GM12878 (cell line): ENCODE measurements at regions not wholly inside any gene's neighbourhood (a gene's known extent, or its start where the extent isn't known, plus 50 kb on each side); places are given as distances from the start of the nearest gene placed in this dataset.

Experiments
- ATAC-seq: fragments of 200-7000 bp; cut with Tn5 transposase; 3 replicates; pipeline ENCODE4 v1.9.1; 2020; ENCODE audit warnings: mild to moderate bottlenecking, moderate library complexity
- BruUV-seq: library from RNA; stranded (reverse); fragments of 400-500 nt; replicated peaks from 2 replicates; lab custom pipeline; 2021; lab: Mats Ljungman, UMichigan
- CTCF ChIA-PET: fragments of 300-600 bp; sonication (Branson Sonifier 250); formaldehyde crosslinking; extraction: SDS; loops from one replicate; lab custom pipeline; 2021; ENCODE audit warnings: inconsistent platforms; lab: Yijun Ruan, JAX
- POLR2A ChIA-PET: fragments of 350-600 bp; formaldehyde crosslinking; extraction: SDS; loops from one replicate; lab custom pipeline; 2021; ENCODE audit warnings: inconsistent platforms; lab: Charles Lee
- RAD21 ChIA-PET: fragments of 300-600 bp; sonication (Branson Sonifier 250); formaldehyde crosslinking; loops from one replicate; lab custom pipeline; 2023; ENCODE audit warnings: antibody characterized with exemption; ENCODE audit not compliant: unreplicated experiment; lab: Charles Lee
- SMC1A ChIA-PET: fragments of 300-600 bp; sonication (Branson Sonifier 250); formaldehyde crosslinking; loops from one replicate; lab custom pipeline; 2023; ENCODE audit not compliant: unreplicated experiment, uncharacterized antibody; lab: Charles Lee
- DNase-seq: peaks from one replicate; pipeline ENCODE4 v3.0.0-alpha.2; 2011; ENCODE audit warnings: low read depth, low spot score
- FAIRE-seq: peaks from 3 replicates; lab custom pipeline; 2011; peaks lifted over from hg19 to GRCh38; lab: Jason Lieb, UNC
- H2AFZ ChIP-seq: 2 replicates; pipeline ENCODE4 v1.6.0; 2011; ENCODE audit warnings: low read depth, low read length, control low read depth; ENCODE audit not compliant: control insufficient read depth
- H3K27ac ChIP-seq: 2 replicates; pipeline ENCODE4 v1.5.1; 2011; ENCODE audit warnings: control low read depth; ENCODE audit not compliant: control insufficient read depth, insufficient read depth
- H3K27me3 ChIP-seq, 2 experiments: replicated peaks in 1 of 2; 2 replicates each; pipeline versions ENCODE4 v1.6.0 to v1.6.1; 2011; ENCODE audit warnings: low read length in 1 of 2; ENCODE audit not compliant: control insufficient read depth in 2 of 2, insufficient read depth in 2 of 2
- H3K36me3 ChIP-seq, 2 experiments: 2 replicates each; pipeline ENCODE4 v1.5.1; 2011; ENCODE audit warnings: low read length in 1 of 2; ENCODE audit not compliant: control insufficient read depth in 2 of 2, insufficient read depth in 2 of 2
- H3K4me1 ChIP-seq: 2 replicates; pipeline ENCODE4 v1.6.1; 2011; ENCODE audit warnings: mild to moderate bottlenecking, low read length, moderate library complexity, mixed read lengths; ENCODE audit not compliant: control insufficient read depth, insufficient read depth
- H3K4me2 ChIP-seq: 2 replicates; pipeline ENCODE4 v1.6.0; 2011; ENCODE audit warnings: control low read depth; ENCODE audit not compliant: control insufficient read depth, insufficient read depth
- H3K4me3 ChIP-seq: fragments of 200-600 bp; sonication (generic); 2 replicates; pipeline ENCODE4 v1.5.1; 2016
- H3K79me2 ChIP-seq: 2 replicates; pipeline ENCODE4 v1.6.0; 2011; ENCODE audit warnings: low read length; ENCODE audit not compliant: control insufficient read depth, insufficient read depth
- H3K9ac ChIP-seq: 2 replicates; pipeline ENCODE4 v1.8.0; 2011; ENCODE audit warnings: low read length, control low read depth, mixed read lengths; ENCODE audit not compliant: control insufficient read depth, insufficient read depth
- H3K9me3 ChIP-seq: replicated peaks from 3 replicates; pipeline ENCODE4 v1.5.1; 2011; ENCODE audit warnings: mild to moderate bottlenecking, low read length; ENCODE audit not compliant: control insufficient read depth, insufficient read depth
- H4K20me1 ChIP-seq: 2 replicates; pipeline ENCODE4 v1.6.0; 2011; ENCODE audit not compliant: control insufficient read depth, insufficient read depth
- WGBS: methylation state at CpG from one replicate; pipeline ENCODE4 v1.1.6; 2016; ENCODE audit warnings: low lambda C conversion rate; ENCODE audit not compliant: insufficient replicate concordance, insufficient coverage; ENCODE audit errors: missing lambda C conversion rate; 5-methylcytosine and 5-hydroxymethylcytosine counted together
- in situ Hi-C: fragments of 300-500 bp; cut with MboI; formaldehyde crosslinking; loops from 9 replicates; pipeline ENCODE4 v1.14.3; 2018; ENCODE audit warnings: mixed read lengths
- intact Hi-C: fragments of 100-400 bp; cut with micrococcal nuclease; formaldehyde crosslinking; loops from one replicate; pipeline ENCODE4 v1.14.2; 2022; ENCODE audit not compliant: unreplicated experiment
- TF ChIP-seq, protein P1 (sequence below): IDR thresholded peaks from 2 replicates; pipeline ENCODE4 v1.6.1; 2012; ENCODE audit warnings: improper control_type of control experiment, low read depth, low read length; ENCODE audit not compliant: insufficient replicate concordance

DNA sequence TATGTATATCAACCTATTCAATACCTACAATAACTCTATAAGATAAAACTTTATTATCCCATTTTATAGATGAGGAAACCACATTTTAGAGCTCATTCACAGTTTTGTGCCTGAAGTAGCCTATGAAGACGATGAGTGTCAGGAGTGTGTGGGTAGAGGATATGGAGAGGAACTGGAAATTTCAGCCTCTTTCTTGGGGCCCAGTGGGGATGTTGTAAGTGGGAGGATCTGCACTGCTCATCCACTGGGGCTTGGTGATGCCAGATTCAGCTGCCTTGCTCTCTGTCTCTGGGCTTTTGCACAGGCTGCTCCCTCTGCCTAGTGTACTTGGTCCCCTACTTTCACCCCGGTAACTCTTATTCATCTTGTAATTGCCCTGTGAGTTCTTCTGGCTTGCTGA is 194.7 kb downstream of the SREK1 start:
- in situ Hi-C loops, result no loop called here
- CTCF ChIA-PET, result no interaction called here

More for the DNA sequence above, 194.7 kb downstream of the SREK1 start:
- H3K9ac ChIP-seq, result no peak overlapping the region
- no peaks in the 10 kb centered on the region for H3K79me2 ChIP-seq
- RAD21 ChIA-PET, result no interaction called here
- no peaks in the 10 kb centered on the region for H4K20me1 ChIP-seq
- no peak for DNase-seq
- intact Hi-C loops, result no loop called here
- H2AFZ ChIP-seq, result no peak overlapping the region
- H3K27ac ChIP-seq, result no peak overlapping the region
- no peaks in the 10 kb centered on the region for H3K36me3 ChIP-seq
- 15% methylated on average over 2 of the region's 2 CpGs for WGBS
- H3K27me3 ChIP-seq, result no peaks in the 10 kb centered on the region; a peak in 1 of 4 replicates
- SMC1A ChIA-PET, result no interaction called here
- no peak overlapping the region for H3K4me3 ChIP-seq
- FAIRE-seq, result no peak
- no TSS peak for BruUV-seq
- ATAC-seq, result no peak
- TF ChIP-seq, protein P1, sequence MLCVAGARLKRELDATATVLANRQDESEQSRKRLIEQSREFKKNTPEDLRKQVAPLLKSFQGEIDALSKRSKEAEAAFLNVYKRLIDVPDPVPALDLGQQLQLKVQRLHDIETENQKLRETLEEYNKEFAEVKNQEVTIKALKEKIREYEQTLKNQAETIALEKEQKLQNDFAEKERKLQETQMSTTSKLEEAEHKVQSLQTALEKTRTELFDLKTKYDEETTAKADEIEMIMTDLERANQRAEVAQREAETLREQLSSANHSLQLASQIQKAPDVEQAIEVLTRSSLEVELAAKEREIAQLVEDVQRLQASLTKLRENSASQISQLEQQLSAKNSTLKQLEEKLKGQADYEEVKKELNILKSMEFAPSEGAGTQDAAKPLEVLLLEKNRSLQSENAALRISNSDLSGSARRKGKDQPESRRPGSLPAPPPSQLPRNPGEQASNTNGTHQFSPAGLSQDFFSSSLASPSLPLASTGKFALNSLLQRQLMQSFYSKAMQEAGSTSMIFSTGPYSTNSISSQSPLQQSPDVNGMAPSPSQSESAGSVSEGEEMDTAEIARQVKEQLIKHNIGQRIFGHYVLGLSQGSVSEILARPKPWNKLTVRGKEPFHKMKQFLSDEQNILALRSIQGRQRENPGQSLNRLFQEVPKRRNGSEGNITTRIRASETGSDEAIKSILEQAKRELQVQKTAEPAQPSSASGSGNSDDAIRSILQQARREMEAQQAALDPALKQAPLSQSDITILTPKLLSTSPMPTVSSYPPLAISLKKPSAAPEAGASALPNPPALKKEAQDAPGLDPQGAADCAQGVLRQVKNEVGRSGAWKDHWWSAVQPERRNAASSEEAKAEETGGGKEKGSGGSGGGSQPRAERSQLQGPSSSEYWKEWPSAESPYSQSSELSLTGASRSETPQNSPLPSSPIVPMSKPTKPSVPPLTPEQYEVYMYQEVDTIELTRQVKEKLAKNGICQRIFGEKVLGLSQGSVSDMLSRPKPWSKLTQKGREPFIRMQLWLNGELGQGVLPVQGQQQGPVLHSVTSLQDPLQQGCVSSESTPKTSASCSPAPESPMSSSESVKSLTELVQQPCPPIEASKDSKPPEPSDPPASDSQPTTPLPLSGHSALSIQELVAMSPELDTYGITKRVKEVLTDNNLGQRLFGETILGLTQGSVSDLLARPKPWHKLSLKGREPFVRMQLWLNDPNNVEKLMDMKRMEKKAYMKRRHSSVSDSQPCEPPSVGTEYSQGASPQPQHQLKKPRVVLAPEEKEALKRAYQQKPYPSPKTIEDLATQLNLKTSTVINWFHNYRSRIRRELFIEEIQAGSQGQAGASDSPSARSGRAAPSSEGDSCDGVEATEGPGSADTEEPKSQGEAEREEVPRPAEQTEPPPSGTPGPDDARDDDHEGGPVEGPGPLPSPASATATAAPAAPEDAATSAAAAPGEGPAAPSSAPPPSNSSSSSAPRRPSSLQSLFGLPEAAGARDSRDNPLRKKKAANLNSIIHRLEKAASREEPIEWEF, result no peak
- H3K9me3 ChIP-seq, result no peaks in the 10 kb centered on the region
- no peaks in the 10 kb centered on the region for H3K4me1 ChIP-seq
- POLR2A ChIA-PET, result no interaction called here
- no peak overlapping the region for H3K4me2 ChIP-seq
